PC-3 (cell line): ENCODE measurements at regions not wholly inside any gene's neighbourhood (a gene's known extent, or its start where the extent isn't known, plus 50 kb on each side); places are given as distances from the start of the nearest gene placed in this dataset.

Experiments
- ATAC-seq: fragments of 200-7000 bp; cut with Tn5 transposase; 2 replicates; pipeline ENCODE4 v1.9.1; 2020; ENCODE audit warnings: mild to moderate bottlenecking, moderate library complexity
- BruUV-seq: library from RNA; stranded (reverse); fragments of 400-500 nt; replicated peaks from 2 replicates; lab custom pipeline; 2021; lab: Mats Ljungman, UMichigan
- CTCF ChIA-PET: fragments of 300-600 bp; sonication (Branson Sonifier 250); formaldehyde crosslinking; loops from one replicate; lab custom pipeline; 2022; ENCODE audit warnings: antibody characterized with exemption; lab: Charles Lee
- POLR2A ChIA-PET: fragments of 300-600 bp; sonication (Branson Sonifier 250); formaldehyde crosslinking; loops from one replicate; lab custom pipeline; 2022; ENCODE audit warnings: antibody characterized with exemption; ENCODE audit not compliant: unreplicated experiment; lab: Charles Lee
- DNase-seq: peaks from one replicate; pipeline ENCODE4 v3.0.0-alpha.2; 2015
- H2AFZ ChIP-seq: fragments of 300-600 bp; sonication (generic); 2 replicates; pipeline ENCODE4 v1.6.0; 2016; ENCODE audit warnings: antibody characterized with exemption, low read length
- H3F3A ChIP-seq: fragments of 300-600 bp; sonication (generic); one replicate; pipeline ENCODE4 v1.6.0; 2017; ENCODE audit warnings: antibody characterized with exemption, low read length, control low read depth, mild to moderate bottlenecking; ENCODE audit not compliant: unreplicated experiment
- H3K27ac ChIP-seq: fragments of 300-600 bp; sonication (generic); 2 replicates; pipeline ENCODE4 v1.5.1; 2016; ENCODE audit warnings: mild to moderate bottlenecking, low read length
- H3K27me3 ChIP-seq: fragments of 300-600 bp; sonication (generic); 2 replicates; pipeline ENCODE4 v1.6.1; 2016; ENCODE audit warnings: low read length, mixed read lengths
- H3K36me3 ChIP-seq: fragments of 300-600 bp; sonication (generic); 2 replicates; pipeline ENCODE4 v1.6.1; 2016; ENCODE audit warnings: low read depth, mixed run types, low read length, mixed read lengths
- H3K4me1 ChIP-seq: fragments of 300-600 bp; sonication (generic); 2 replicates; pipeline ENCODE4 v1.5.1; 2016; ENCODE audit warnings: low read length; ENCODE audit not compliant: insufficient read depth
- H3K4me2 ChIP-seq: fragments of 300-600 bp; sonication (generic); 2 replicates; pipeline ENCODE4 v1.6.0; 2016; ENCODE audit warnings: low read length
- H3K4me3 ChIP-seq: fragments of 300-600 bp; sonication (generic); 2 replicates; pipeline ENCODE4 v1.5.1; 2016; ENCODE audit warnings: mild to moderate bottlenecking, low read length, mixed read lengths
- H3K79me2 ChIP-seq: fragments of 300-600 bp; sonication (generic); 2 replicates; pipeline ENCODE4 v1.6.1; 2017; ENCODE audit warnings: low read length, mixed read lengths
- H3K9ac ChIP-seq: fragments of 300-600 bp; sonication (generic); 2 replicates; pipeline ENCODE4 v1.6.0; 2016; ENCODE audit warnings: mild to moderate bottlenecking, low read length
- H3K9me2 ChIP-seq: fragments of 300-600 bp; sonication (generic); replicated peaks from 2 replicates; pipeline ENCODE4 v1.6.1; 2016; ENCODE audit warnings: mixed run types, low read length, mixed read lengths
- H3K9me3 ChIP-seq: fragments of 300-600 bp; sonication (generic); 2 replicates; pipeline ENCODE4 v1.6.1; 2016; ENCODE audit warnings: low read length, mixed read lengths
- H4K20me1 ChIP-seq: fragments of 300-600 bp; sonication (generic); 2 replicates; pipeline ENCODE4 v1.6.1; 2016; ENCODE audit warnings: low read length, mixed read lengths
- EZH2 ChIP-seq: fragments of 300-600 bp; sonication (generic); IDR thresholded peaks from one replicate; pipeline ENCODE4 v1.6.1; 2017; ENCODE audit warnings: antibody characterized with exemption, mild to moderate bottlenecking, low read length; ENCODE audit not compliant: unreplicated experiment
- EZH2phosphoT487 ChIP-seq: fragments of 300-600 bp; sonication (generic); IDR thresholded peaks from 2 replicates; pipeline ENCODE4 v1.6.1; 2018; ENCODE audit warnings: mild to moderate bottlenecking, antibody characterized with exemption, low read length, borderline replicate concordance
- intact Hi-C: fragments of 100-400 bp; cut with micrococcal nuclease; formaldehyde crosslinking; loops from 2 replicates; pipeline ENCODE4 v1.9.0; 2023
- TF ChIP-seq, protein P1 (sequence below): fragments of 300-600 bp; sonication (generic); conservative IDR thresholded peaks from 2 replicates; pipeline ENCODE4 v1.5.1; 2017; ENCODE audit warnings: antibody characterized with exemption, low read depth, mild to moderate bottlenecking, low read length

DNA sequence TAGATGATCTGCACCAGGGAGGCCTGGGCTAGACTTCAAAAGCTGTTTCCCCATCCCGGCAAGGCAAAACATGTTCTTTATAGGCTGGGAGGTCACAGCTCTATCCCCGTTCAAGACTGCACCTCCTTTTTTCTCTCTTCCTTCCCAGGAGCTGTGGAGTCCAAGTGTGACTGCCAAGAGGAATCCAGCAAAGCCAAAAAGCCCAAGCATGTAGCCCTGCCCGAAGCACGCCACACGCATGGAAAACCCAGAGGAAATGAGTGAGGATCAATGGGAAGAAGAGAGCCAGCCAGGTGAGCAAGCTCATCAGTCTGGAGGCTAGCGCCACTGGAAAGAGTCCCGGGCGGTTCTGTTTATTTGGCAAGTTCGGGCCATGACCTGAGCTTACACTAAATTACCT lies 240.4 kb downstream of the PRL start:
- Histone ChIP-seq H3K4me3 (no peak overlapping the region), H3K79me2 (no peaks in the 10 kb centered on the region), H4K20me1 (no peaks in the 10 kb centered on the region), H3F3A (no peaks in the 10 kb centered on the region), H3K9ac (no peak overlapping the region), H3K9me2 (no peaks in the 10 kb centered on the region), H3K27ac (no peak overlapping the region), H3K27me3 (no peaks in the 10 kb centered on the region), H3K4me2 (no peak overlapping the region), H2AFZ (no peak overlapping the region), H3K36me3 (no peaks in the 10 kb centered on the region), H3K4me1 (no peaks in the 10 kb centered on the region), H3K9me3 (no peaks in the 10 kb centered on the region)
- ChIA-PET CTCF (no interaction called here), POLR2A (no interaction called here)
- no TSS peak for BruUV-seq
- intact Hi-C loops: no loop called here
- no peak for DNase-seq
- TF ChIP-seq, protein P1, sequence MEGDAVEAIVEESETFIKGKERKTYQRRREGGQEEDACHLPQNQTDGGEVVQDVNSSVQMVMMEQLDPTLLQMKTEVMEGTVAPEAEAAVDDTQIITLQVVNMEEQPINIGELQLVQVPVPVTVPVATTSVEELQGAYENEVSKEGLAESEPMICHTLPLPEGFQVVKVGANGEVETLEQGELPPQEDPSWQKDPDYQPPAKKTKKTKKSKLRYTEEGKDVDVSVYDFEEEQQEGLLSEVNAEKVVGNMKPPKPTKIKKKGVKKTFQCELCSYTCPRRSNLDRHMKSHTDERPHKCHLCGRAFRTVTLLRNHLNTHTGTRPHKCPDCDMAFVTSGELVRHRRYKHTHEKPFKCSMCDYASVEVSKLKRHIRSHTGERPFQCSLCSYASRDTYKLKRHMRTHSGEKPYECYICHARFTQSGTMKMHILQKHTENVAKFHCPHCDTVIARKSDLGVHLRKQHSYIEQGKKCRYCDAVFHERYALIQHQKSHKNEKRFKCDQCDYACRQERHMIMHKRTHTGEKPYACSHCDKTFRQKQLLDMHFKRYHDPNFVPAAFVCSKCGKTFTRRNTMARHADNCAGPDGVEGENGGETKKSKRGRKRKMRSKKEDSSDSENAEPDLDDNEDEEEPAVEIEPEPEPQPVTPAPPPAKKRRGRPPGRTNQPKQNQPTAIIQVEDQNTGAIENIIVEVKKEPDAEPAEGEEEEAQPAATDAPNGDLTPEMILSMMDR: no peak
- TF ChIP-seq EZH2phosphoT487 (no peak), EZH2 (no peak)
- ATAC-seq: no peak

GRCh38 chr6:22057962-22058361 lies 238.9 kb downstream of the PRL start:
- intact Hi-C loops: no loop called here

DNA sequence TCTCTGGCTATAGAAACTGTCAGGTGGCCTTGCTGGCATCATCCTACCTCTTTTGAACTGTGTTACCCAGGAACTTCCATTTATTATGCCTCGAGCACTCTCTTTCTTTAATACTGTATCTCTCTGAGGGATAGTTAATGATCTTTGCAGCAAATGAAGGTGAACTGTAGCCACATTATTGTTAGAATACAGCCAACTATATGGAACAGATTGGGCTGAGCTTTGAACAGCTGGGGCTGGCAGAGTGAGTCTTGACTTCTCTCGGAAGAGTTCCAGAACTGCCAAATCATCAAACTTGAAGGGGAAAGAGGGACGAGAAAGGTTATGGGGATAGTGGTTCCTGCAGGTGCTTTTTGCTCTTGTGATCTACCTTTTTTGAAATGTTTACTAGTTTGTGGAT lies 237.7 kb downstream of the PRL start:
- DNase-seq: no peak
- ChIA-PET POLR2A (no interaction called here), CTCF (no interaction called here)
- Histone ChIP-seq H3K79me2 (no peaks in the 10 kb centered on the region), H3K4me2 (no peak overlapping the region), H3K27me3 (no peaks in the 10 kb centered on the region), H3K27ac (no peak overlapping the region), H3K4me1 (no peaks in the 10 kb centered on the region), H3K9ac (no peak overlapping the region), H3K9me3 (no peaks in the 10 kb centered on the region), H3F3A (no peaks in the 10 kb centered on the region), H2AFZ (no peak overlapping the region), H3K4me3 (no peak overlapping the region), H3K36me3 (no peaks in the 10 kb centered on the region), H4K20me1 (no peaks in the 10 kb centered on the region), H3K9me2 (no peaks in the 10 kb centered on the region)
- intact Hi-C loops: no loop called here
- BruUV-seq: no TSS peak
- no peak for ATAC-seq
- TF ChIP-seq EZH2phosphoT487: no peak
- no peak for TF ChIP-seq EZH2
- TF ChIP-seq, protein P1: no peak

More at GRCh38 chr6:22057962-22058361, 238.9 kb downstream of the PRL start:
- no peak for ATAC-seq
- no peaks in the 10 kb centered on the region for H3K9me2 ChIP-seq
- H3K36me3 ChIP-seq: no peaks in the 10 kb centered on the region
- H3K4me2 ChIP-seq: no peak overlapping the region
- BruUV-seq: no TSS peak
- no peak for DNase-seq
- H3K79me2 ChIP-seq: no peaks in the 10 kb centered on the region
- CTCF ChIA-PET: no interaction called here
- H3K27ac ChIP-seq: no peak overlapping the region
- POLR2A ChIA-PET: no interaction called here
- no peak overlapping the region for H2AFZ ChIP-seq
- no peaks in the 10 kb centered on the region for H4K20me1 ChIP-seq
- no peaks in the 10 kb centered on the region for H3K4me1 ChIP-seq
- H3K27me3 ChIP-seq: no peaks in the 10 kb centered on the region
- H3K9ac ChIP-seq: no peak overlapping the region
- TF ChIP-seq EZH2 (no peak), EZH2phosphoT487 (no peak)
- TF ChIP-seq, protein P1: no peak
- H3F3A ChIP-seq: no peaks in the 10 kb centered on the region
- no peaks in the 10 kb centered on the region for H3K9me3 ChIP-seq
- no peak overlapping the region for H3K4me3 ChIP-seq
